CD4-positive, alpha-beta memory T cell (primary cell): ENCODE measurements at regions not wholly inside any gene's neighbourhood (a gene's known extent, or its start where the extent isn't known, plus 50 kb on each side); places are given as distances from the start of the nearest gene placed in this dataset.

ENCODE experiments used
- CTCF ChIA-PET: fragments of 350-600 bp; sonication (Branson Sonifier 250); formaldehyde crosslinking; loops from one replicate; lab custom pipeline; 2021; ENCODE audit warnings: inconsistent platforms; ENCODE audit not compliant: partially characterized antibody; lab: Charles Lee
- POLR2A ChIA-PET: fragments of 350-600 bp; sonication (Branson Sonifier 250); formaldehyde crosslinking; loops from one replicate; lab custom pipeline; 2021; ENCODE audit not compliant: partially characterized antibody; lab: Charles Lee
- DNase-seq, 5 donors: peaks; one replicate each; pipeline versions ENCODE4 v3.0.0 to v3.0.0-alpha.2; 2020 to 2022; ENCODE audit warnings: mixed read lengths in 1 of 5
- H3K27ac ChIP-seq: one replicate; pipeline ENCODE4 v1.7.0; 2013; ENCODE audit warnings: low read depth, low read length
- H3K27me3 ChIP-seq: 2 replicates; pipeline ENCODE4 v1.7.0; 2013; ENCODE audit warnings: mild to moderate bottlenecking, low read length, moderate library complexity; ENCODE audit not compliant: insufficient read depth
- H3K36me3 ChIP-seq: 2 replicates; pipeline ENCODE4 v1.7.0; 2013; ENCODE audit warnings: mild to moderate bottlenecking, low read length, moderate library complexity; ENCODE audit not compliant: insufficient read depth
- H3K4me1 ChIP-seq: 2 replicates; pipeline ENCODE4 v1.7.0; 2013; ENCODE audit warnings: mild to moderate bottlenecking, low read length, moderate library complexity; ENCODE audit not compliant: insufficient read depth
- H3K4me3 ChIP-seq, 2 donors: one replicate each; pipeline ENCODE4 v1.7.0; 2013; ENCODE audit warnings: low read length in 2 of 2, mild to moderate bottlenecking in 1 of 2
- H3K9me3 ChIP-seq, 2 donors: one replicate each; pipeline ENCODE4 v1.7.0; 2013; ENCODE audit warnings: low read length in 2 of 2, control low read depth in 1 of 2; ENCODE audit not compliant: control insufficient read depth in 1 of 2
- H3K27ac Mint-ChIP-seq, 7 donors: one replicate each; pipeline ENCODE4 v1.8.0; 2020 to 2021; ENCODE audit warnings: mixed read lengths in 7 of 7, mild to moderate bottlenecking in 6 of 7, inconsistent platforms in 3 of 7, moderate library complexity in 3 of 7
- H3K27me3 Mint-ChIP-seq, 2 donors: one replicate each; pipeline ENCODE4 v1.8.0; 2020 to 2021; ENCODE audit warnings: mixed read lengths in 2 of 2
- H3K36me3 Mint-ChIP-seq, 2 donors: one replicate each; pipeline ENCODE4 v1.8.0; 2020 to 2021; ENCODE audit warnings: mixed read lengths in 2 of 2, inconsistent platforms in 1 of 2, mild to moderate bottlenecking in 1 of 2
- H3K4me1 Mint-ChIP-seq, 4 donors: one replicate each; pipeline ENCODE4 v1.8.0; 2020 to 2021; ENCODE audit warnings: mixed read lengths in 4 of 4, mild to moderate bottlenecking in 1 of 4
- H3K4me3 Mint-ChIP-seq, 8 donors: one replicate each; pipeline ENCODE4 v1.8.0; 2020 to 2021; ENCODE audit warnings: mixed read lengths in 8 of 8, mild to moderate bottlenecking in 7 of 8, moderate library complexity in 6 of 8, inconsistent platforms in 3 of 8
- H3K9me3 Mint-ChIP-seq, 8 donors: one replicate each; pipeline ENCODE4 v1.8.0; 2020 to 2021; ENCODE audit warnings: mixed read lengths in 8 of 8, mild to moderate bottlenecking in 5 of 8, inconsistent platforms in 3 of 8, moderate library complexity in 1 of 8
- intact Hi-C: fragments of 100-400 bp; cut with micrococcal nuclease; formaldehyde crosslinking; loops from one replicate; pipeline ENCODE4 v1.15.1; 2023

DNA sequence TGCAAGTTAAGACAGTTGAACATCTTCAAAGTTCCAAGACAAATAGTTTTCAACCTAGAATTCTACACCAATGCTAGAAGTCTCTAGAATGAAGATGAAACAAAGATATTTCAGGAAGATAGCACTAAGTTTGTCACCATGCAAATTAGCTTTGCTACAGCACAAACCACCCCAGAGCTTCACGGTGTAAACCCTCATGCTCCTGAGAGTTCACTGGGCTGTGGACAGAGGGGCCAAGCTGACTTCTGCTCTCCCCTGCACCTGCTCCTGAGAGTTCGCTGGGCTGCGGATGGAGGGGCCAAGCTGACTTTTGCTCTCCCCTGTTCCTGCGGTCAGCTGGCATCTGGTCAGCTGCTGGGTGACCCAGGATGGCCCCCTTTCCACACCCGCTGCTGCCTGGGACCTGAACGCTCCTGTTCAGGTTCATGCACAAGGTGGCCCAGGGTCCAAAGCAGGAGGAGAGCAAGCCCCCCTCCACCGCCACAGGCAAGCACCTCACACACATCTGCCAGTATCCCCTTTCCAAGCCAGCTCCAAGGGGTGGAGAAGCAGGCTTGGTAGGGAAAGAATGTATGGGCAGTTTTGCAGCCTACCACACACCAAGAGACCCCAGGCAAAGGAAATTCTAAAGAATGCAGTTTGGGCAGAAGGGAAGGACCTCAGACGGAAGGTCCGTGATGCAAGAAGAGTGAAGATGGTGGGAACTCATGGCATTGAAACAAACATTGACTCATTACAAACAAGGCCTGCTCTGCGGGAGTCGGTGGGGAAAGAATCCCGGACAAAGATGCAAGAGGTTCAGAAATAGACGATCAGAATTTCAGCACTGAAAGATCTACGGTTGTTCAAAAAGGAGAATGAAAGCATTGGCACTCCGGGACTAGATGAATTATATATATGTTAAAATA lies 137.8 kb upstream of the PPP2R2D start:
- no peaks in the 10 kb centered on the region for H3K36me3 Mint-ChIP-seq
- POLR2A ChIA-PET: no interaction called here
- H3K9me3 Mint-ChIP-seq: peaks cover 0 to 3% (median 0%) of the 10 kb centered on the region in 8 donors
- Histone ChIP-seq H3K27me3 (peaks cover 3% of the 10 kb centered on the region), H3K9me3 (no peaks in the 10 kb centered on the region), H3K27ac (no peak overlapping the region), H3K4me3 (no peak overlapping the region), H3K4me1 (no peaks in the 10 kb centered on the region), H3K36me3 (no peaks in the 10 kb centered on the region)
- H3K27me3 Mint-ChIP-seq: peaks cover 5 to 8% of the 10 kb centered on the region in 2 donors
- DNase-seq: no peak
- CTCF ChIA-PET: no interaction called here
- H3K27ac Mint-ChIP-seq: peak overlapping the region in 1 of 7 donors; percentile 49
- intact Hi-C loops: no loop called here
- no peaks in the 10 kb centered on the region for H3K4me1 Mint-ChIP-seq
- H3K4me3 Mint-ChIP-seq: no peak overlapping the region

GRCh38 chr10:131764929-131765328 lies 135.9 kb upstream of the PPP2R2D start:
- intact Hi-C loops: no loop called here
- H3K27ac ChIP-seq: no peak overlapping the region

GRCh38 chr10:131766096-131766495 lies 134.7 kb upstream of the PPP2R2D start:
- no peak overlapping the region for H3K27ac Mint-ChIP-seq
- H3K27me3 Mint-ChIP-seq: peaks cover 7% of the 10 kb centered on the region in 2 donors
- H3K9me3 ChIP-seq: no peaks in the 10 kb centered on the region
- no peak overlapping the region for H3K27ac ChIP-seq
- H3K9me3 Mint-ChIP-seq: peaks cover 0 to 3% (median 0%) of the 10 kb centered on the region in 8 donors
- H3K4me3 ChIP-seq: no peak overlapping the region
- no peak for DNase-seq
- H3K4me3 Mint-ChIP-seq: no peak overlapping the region
- CTCF ChIA-PET: no interaction called here
- POLR2A ChIA-PET: no interaction called here
- H3K4me1 ChIP-seq: no peaks in the 10 kb centered on the region
- no peaks in the 10 kb centered on the region for H3K27me3 ChIP-seq
- H3K36me3 ChIP-seq: no peaks in the 10 kb centered on the region
- no peaks in the 10 kb centered on the region for H3K36me3 Mint-ChIP-seq
- intact Hi-C loops: no loop called here
- H3K4me1 Mint-ChIP-seq: no peaks in the 10 kb centered on the region

More at GRCh38 chr10:131764929-131765328, 135.9 kb upstream of the PPP2R2D start:
- H3K27me3 ChIP-seq: peaks cover 3% of the 10 kb centered on the region
- H3K36me3 ChIP-seq: no peaks in the 10 kb centered on the region
- no peaks in the 10 kb centered on the region for H3K36me3 Mint-ChIP-seq
- no peak overlapping the region for H3K27ac Mint-ChIP-seq
- POLR2A ChIA-PET: no interaction called here
- H3K4me1 Mint-ChIP-seq: no peaks in the 10 kb centered on the region
- H3K4me3 ChIP-seq: no peak overlapping the region
- peaks cover 7 to 11% of the 10 kb centered on the region in 2 donors for H3K27me3 Mint-ChIP-seq
- H3K4me3 Mint-ChIP-seq: no peak overlapping the region
- no peaks in the 10 kb centered on the region for H3K4me1 ChIP-seq
- no peaks in the 10 kb centered on the region for H3K9me3 ChIP-seq
- H3K9me3 Mint-ChIP-seq: peaks cover 0 to 3% (median 0%) of the 10 kb centered on the region in 8 donors
- CTCF ChIA-PET: no interaction called here
- no peak for DNase-seq

DNA sequence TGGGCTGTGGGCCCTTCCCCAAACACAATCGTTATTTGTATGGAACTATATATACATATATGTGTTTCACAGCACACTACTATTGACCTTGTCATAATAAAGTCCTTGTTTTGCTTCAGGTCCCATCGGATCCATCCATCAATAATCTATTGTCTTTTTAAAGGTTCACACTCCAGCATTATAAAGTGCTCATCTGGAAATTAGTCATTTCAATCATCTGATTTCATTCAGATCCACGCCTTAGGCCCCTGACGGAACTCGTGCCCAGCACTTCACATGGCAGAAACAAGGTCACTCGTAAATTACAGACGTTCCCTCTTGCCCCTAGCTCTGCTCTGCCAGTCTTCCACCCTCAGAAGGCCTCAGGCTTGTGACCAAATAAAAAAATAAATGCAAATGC lies 133.1 kb upstream of the PPP2R2D start:
- POLR2A ChIA-PET: no interaction called here
- Mint-ChIP-seq H3K27ac (no peak overlapping the region), H3K4me3 (no peak overlapping the region), H3K36me3 (no peaks in the 10 kb centered on the region), H3K27me3 (peaks cover 4 to 7% of the 10 kb centered on the region in 2 donors), H3K9me3 (peaks cover 0 to 3% (median 0%) of the 10 kb centered on the region in 8 donors), H3K4me1 (no peaks in the 10 kb centered on the region)
- CTCF ChIA-PET: no interaction called here
- no peaks in the 10 kb centered on the region for H3K27me3 ChIP-seq
- no peaks in the 10 kb centered on the region for H3K4me1 ChIP-seq
- H3K9me3 ChIP-seq: no peaks in the 10 kb centered on the region
- no peaks in the 10 kb centered on the region for H3K36me3 ChIP-seq
- DNase-seq: no peak
- H3K4me3 ChIP-seq: no peak overlapping the region
- no peak overlapping the region for H3K27ac ChIP-seq
- intact Hi-C loops: no loop called here

GRCh38 chr10:131769571-131770410 lies 131.0 kb upstream of the PPP2R2D start:
- intact Hi-C loops: no loop called here
- no peak for DNase-seq
- H3K4me3 ChIP-seq: no peak overlapping the region
- no peaks in the 10 kb centered on the region for H3K36me3 Mint-ChIP-seq
- H3K9me3 Mint-ChIP-seq: peaks cover 0 to 6% (median 0%) of the 10 kb centered on the region in 8 donors
- H3K4me1 ChIP-seq: no peaks in the 10 kb centered on the region
- H3K27me3 ChIP-seq: no peaks in the 10 kb centered on the region
- H3K9me3 ChIP-seq: no peaks in the 10 kb centered on the region
- no peak overlapping the region for H3K4me3 Mint-ChIP-seq
- H3K36me3 ChIP-seq: no peaks in the 10 kb centered on the region
- H3K27ac ChIP-seq: no peak overlapping the region
- CTCF ChIA-PET: no interaction called here
- H3K27me3 Mint-ChIP-seq: peaks cover 4% of the 10 kb centered on the region in 2 donors
- H3K27ac Mint-ChIP-seq: no peak overlapping the region
- POLR2A ChIA-PET: no interaction called here
- H3K4me1 Mint-ChIP-seq: no peaks in the 10 kb centered on the region

GRCh38 chr10:131770946-131771633 lies 129.7 kb upstream of the PPP2R2D start:
- intact Hi-C loops: no loop called here
- H3K4me3 ChIP-seq: no peak overlapping the region

More at GRCh38 chr10:131770946-131771633, 129.7 kb upstream of the PPP2R2D start:
- Histone ChIP-seq H3K36me3 (no peaks in the 10 kb centered on the region), H3K27ac (no peak overlapping the region), H3K27me3 (no peaks in the 10 kb centered on the region), H3K9me3 (no peaks in the 10 kb centered on the region), H3K4me1 (no peaks in the 10 kb centered on the region)
- Mint-ChIP-seq H3K4me3 (no peak overlapping the region), H3K36me3 (no peaks in the 10 kb centered on the region), H3K4me1 (no peaks in the 10 kb centered on the region), H3K27ac (no peak overlapping the region), H3K27me3 (peaks cover 4% of the 10 kb centered on the region in 2 donors), H3K9me3 (peaks cover under 1 to 11% (median 4%) of the 10 kb centered on the region in 8 donors)
- no peak for DNase-seq
- ChIA-PET CTCF (no interaction called here), POLR2A (no interaction called here)
